ENCODE measurements at regions not wholly inside any gene's neighbourhood (a gene's known extent, or its start where the extent isn't known, plus 50 kb on each side); places are given as distances from the start of the nearest gene placed in this dataset.

- Histone ChIP-seq H2AFZ (no peak overlapping the region), H3K27ac (no peak overlapping the region), H4K20me1 (ENCODE audit: insufficient read depth, poor library complexity, severe bottlenecking) (no peaks in the 10 kb centered on the region), H3K9me2 (replicated peaks; ENCODE audit: insufficient read depth) (no peaks in the 10 kb centered on the region), H3K4me2 (no peak overlapping the region), H3K36me3 (replicated peaks; ENCODE audit: insufficient read depth, low read depth) (no peaks in the 10 kb centered on the region), H3K27me3 (no peaks in the 10 kb centered on the region), H3K79me2 (no peaks in the 10 kb centered on the region), H3K9me3 (ENCODE audit: low read depth) (no peaks in the 10 kb centered on the region), H3K4me3 (no peak overlapping the region), H3K4me1 (ENCODE audit: insufficient read depth) (no peaks in the 10 kb centered on the region)
- TF ChIP-seq CTCF (IDR thresholded peaks at IDR 0.05; ENCODE audit: poor library complexity) (no peak), EZH2phosphoT487 (IDR thresholded peaks at IDR 0.05; ENCODE audit: low read depth, severe bottlenecking, unreplicated experiment) (no peak), EZH2 (IDR thresholded peaks at IDR 0.05; ENCODE audit: borderline replicate concordance) (no peak)
- WGBS (ENCODE audit: low lambda C conversion rate, missing lambda C conversion rate) = 87% methylated on average over 5 of the region's 5 CpGs
- DNase-seq (ENCODE audit: low spot score) = no peak
Observed at GRCh38 chr5:106921567-106921966, 749.2 kb downstream of the EFNA5 start.

GRCh38 chr5:106910486-106910885 is 760.3 kb downstream of the EFNA5 start:
- Histone ChIP-seq H3K9me2 (replicated peaks; ENCODE audit: insufficient read depth) (no peaks in the 10 kb centered on the region), H3K4me1 (ENCODE audit: insufficient read depth) (no peaks in the 10 kb centered on the region), H2AFZ (no peak overlapping the region), H3K79me2 (no peaks in the 10 kb centered on the region), H3K36me3 (replicated peaks; ENCODE audit: insufficient read depth, low read depth) (no peaks in the 10 kb centered on the region), H3K4me3 (no peak overlapping the region), H3K9me3 (ENCODE audit: low read depth) (no peaks in the 10 kb centered on the region), H3K4me2 (no peak overlapping the region), H3K27me3 (no peaks in the 10 kb centered on the region), H4K20me1 (ENCODE audit: insufficient read depth, poor library complexity, severe bottlenecking) (no peaks in the 10 kb centered on the region), H3K27ac (no peak overlapping the region)
- WGBS (ENCODE audit: low lambda C conversion rate, missing lambda C conversion rate) = 90% methylated on average over 3 of the region's 3 CpGs
- no peak for TF ChIP-seq EZH2phosphoT487 (IDR thresholded peaks at IDR 0.05; ENCODE audit: low read depth, severe bottlenecking, unreplicated experiment)
- TF ChIP-seq EZH2 (IDR thresholded peaks at IDR 0.05; ENCODE audit: borderline replicate concordance) = no peak
- no peak for TF ChIP-seq CTCF (IDR thresholded peaks at IDR 0.05; ENCODE audit: poor library complexity)
- DNase-seq (ENCODE audit: low spot score) = no peak

- H3K27me3 ChIP-seq = no peaks in the 10 kb centered on the region
- 100% methylated on average over 1 of the region's 1 CpG for WGBS (ENCODE audit: low lambda C conversion rate, missing lambda C conversion rate)
- H2AFZ ChIP-seq = no peak overlapping the region
- no peaks in the 10 kb centered on the region for H3K9me3 ChIP-seq (ENCODE audit: low read depth)
- no peaks in the 10 kb centered on the region for H4K20me1 ChIP-seq (ENCODE audit: insufficient read depth, poor library complexity, severe bottlenecking)
- H3K27ac ChIP-seq = no peak overlapping the region
- no peaks in the 10 kb centered on the region for H3K4me1 ChIP-seq (ENCODE audit: insufficient read depth)
- H3K79me2 ChIP-seq = no peaks in the 10 kb centered on the region
- TF ChIP-seq EZH2phosphoT487 (IDR thresholded peaks at IDR 0.05; ENCODE audit: low read depth, severe bottlenecking, unreplicated experiment) (no peak), CTCF (IDR thresholded peaks at IDR 0.05; ENCODE audit: poor library complexity) (no peak), EZH2 (IDR thresholded peaks at IDR 0.05; ENCODE audit: borderline replicate concordance) (no peak)
- no peak overlapping the region for H3K4me2 ChIP-seq
- no peaks in the 10 kb centered on the region for H3K9me2 ChIP-seq (replicated peaks; ENCODE audit: insufficient read depth)
- DNase-seq (ENCODE audit: low spot score) = no peak
- H3K4me3 ChIP-seq = no peak overlapping the region
- no peaks in the 10 kb centered on the region for H3K36me3 ChIP-seq (replicated peaks; ENCODE audit: insufficient read depth, low read depth)
Observed at GRCh38 chr5:106909716-106910115, 761.0 kb downstream of the EFNA5 start.

- Histone ChIP-seq H3K9me3 (ENCODE audit: low read depth) (no peaks in the 10 kb centered on the region), H3K79me2 (no peaks in the 10 kb centered on the region), H3K4me1 (ENCODE audit: insufficient read depth) (no peaks in the 10 kb centered on the region), H3K27me3 (no peaks in the 10 kb centered on the region), H2AFZ (no peak overlapping the region), H3K36me3 (replicated peaks; ENCODE audit: insufficient read depth, low read depth) (no peaks in the 10 kb centered on the region), H3K27ac (no peak overlapping the region), H3K9me2 (replicated peaks; ENCODE audit: insufficient read depth) (no peaks in the 10 kb centered on the region), H3K4me3 (no peak overlapping the region), H3K4me2 (no peak overlapping the region), H4K20me1 (ENCODE audit: insufficient read depth, poor library complexity, severe bottlenecking) (no peaks in the 10 kb centered on the region)
- no peak for DNase-seq (ENCODE audit: low spot score)
- TF ChIP-seq EZH2 (IDR thresholded peaks at IDR 0.05; ENCODE audit: borderline replicate concordance) = no peak
- TF ChIP-seq EZH2phosphoT487 (IDR thresholded peaks at IDR 0.05; ENCODE audit: low read depth, severe bottlenecking, unreplicated experiment) = no peak
- TF ChIP-seq CTCF (IDR thresholded peaks at IDR 0.05; ENCODE audit: poor library complexity) = no peak
Observed at GRCh38 chr5:106907979-106908378, 762.8 kb downstream of the EFNA5 start.
